Sigmoid colon (tissue), 4 donors: ENCODE measurements at regions not wholly inside any gene's neighbourhood (a gene's known extent, or its start where the extent isn't known, plus 50 kb on each side); places are given as distances from the start of the nearest gene placed in this dataset.

ENCODE experiments used
- CTCF ChIP-seq, 4 experiments: fragments of 450-650 bp in 3 of 4; fragments of 200-600 bp in 1 of 4; IDR thresholded peaks; one replicate each; pipeline ENCODE4 v1.5.1; 2016 to 2019; ENCODE audit warnings: antibody characterized with exemption in 4 of 4, mild to moderate bottlenecking in 3 of 4, moderate library complexity in 2 of 4
- EP300 ChIP-seq, 4 donors: sonication (generic); formaldehyde crosslinking; IDR thresholded peaks; one replicate each; pipeline ENCODE4 v1.6.1; 2017; ENCODE audit warnings: antibody characterized with exemption in 4 of 4
- POLR2A ChIP-seq, 2 donors: fragments of 450-650 bp; IDR thresholded peaks; one replicate each; pipeline ENCODE4 v1.6.1; 2016; ENCODE audit warnings: antibody characterized with exemption in 2 of 2, mild to moderate bottlenecking in 2 of 2, moderate library complexity in 2 of 2

- TF ChIP-seq EP300 (IDR thresholded peaks at IDR 0.05) (no peak), CTCF (IDR thresholded peaks at IDR 0.05) (no peak), POLR2A (IDR thresholded peaks at IDR 0.05) (no peak)
Measured at GRCh38 chr6:140563728-140564127, 1189.3 kb upstream of the CITED2 start.
